ENCODE measurements at regions not wholly inside any gene's neighbourhood (a gene's known extent, or its start where the extent isn't known, plus 50 kb on each side); places are given as distances from the start of the nearest gene placed in this dataset.

GRCh38 chr18:52237551-52237950 lies 102.4 kb upstream of the DCC start:
- ChIA-PET CTCF (ENCODE audit: unreplicated experiment) (no interaction called here), POLR2A (interaction anchor here (0.6 kb wide), 1 partner anchor 143 kb away, joined by 3 read pairs; no protein-coding TSS in a partner anchor)
- H3K27ac ChIP-seq (ENCODE audit: low read depth, low read length, poor library complexity, severe bottlenecking), result no peak overlapping the region
- H3K4me3 ChIP-seq (ENCODE audit: low read depth, low read length, poor library complexity, severe bottlenecking), result no peak overlapping the region
- no peaks in the 10 kb centered on the region for H3K9me2 ChIP-seq (ENCODE audit: insufficient read depth, low read length)
- DNase-seq (ENCODE audit: low spot score), result no peak
- TF ChIP-seq CTCF (conservative IDR thresholded peaks at IDR 0.05; ENCODE audit: low read length) (no peak), EZH2phosphoT487 (IDR thresholded peaks at IDR 0.05; ENCODE audit: borderline replicate concordance, low read depth, low read length) (no peak)
- H3K79me2 ChIP-seq (ENCODE audit: insufficient read depth, low read depth, low read length), result no peaks in the 10 kb centered on the region
- H3K4me2 ChIP-seq (ENCODE audit: low read length), result no peak overlapping the region
- no peaks in the 10 kb centered on the region for H3K9me3 ChIP-seq (ENCODE audit: low read length)
- H4K20me1 ChIP-seq (ENCODE audit: insufficient read depth, low read length), result no peaks in the 10 kb centered on the region
- no peaks in the 10 kb centered on the region for H3K4me1 ChIP-seq (ENCODE audit: insufficient read depth, low read length, poor library complexity, severe bottlenecking)
- H2AFZ ChIP-seq (ENCODE audit: low read length), result no peak overlapping the region
- intact Hi-C loops (cut with micrococcal nuclease; ENCODE audit: unreplicated experiment), result no loop called here
- H3K36me3 ChIP-seq (ENCODE audit: insufficient read depth, low read length), result no peaks in the 10 kb centered on the region
- no TSS peak for BruUV-seq (replicated peaks)

- Histone ChIP-seq H3K4me3 (ENCODE audit: low read depth, low read length, poor library complexity, severe bottlenecking) (no peak overlapping the region), H3K9me2 (ENCODE audit: insufficient read depth, low read length) (no peaks in the 10 kb centered on the region), H4K20me1 (ENCODE audit: insufficient read depth, low read length) (no peaks in the 10 kb centered on the region), H3K79me2 (ENCODE audit: insufficient read depth, low read depth, low read length) (no peaks in the 10 kb centered on the region), H3K9me3 (ENCODE audit: low read length) (no peaks in the 10 kb centered on the region), H2AFZ (ENCODE audit: low read length) (no peak overlapping the region), H3K4me2 (ENCODE audit: low read length) (no peak overlapping the region), H3K27ac (ENCODE audit: low read depth, low read length, poor library complexity, severe bottlenecking) (no peak overlapping the region), H3K4me1 (ENCODE audit: insufficient read depth, low read length, poor library complexity, severe bottlenecking) (no peaks in the 10 kb centered on the region), H3K36me3 (ENCODE audit: insufficient read depth, low read length) (no peaks in the 10 kb centered on the region)
- BruUV-seq (replicated peaks), result no TSS peak
- POLR2A ChIA-PET, result no interaction called here
- intact Hi-C loops (cut with micrococcal nuclease; ENCODE audit: unreplicated experiment), result no loop called here
- TF ChIP-seq EZH2phosphoT487 (IDR thresholded peaks at IDR 0.05; ENCODE audit: borderline replicate concordance, low read depth, low read length) (no peak), CTCF (conservative IDR thresholded peaks at IDR 0.05; ENCODE audit: low read length) (no peak)
- CTCF ChIA-PET (ENCODE audit: unreplicated experiment), result no interaction called here
- DNase-seq (ENCODE audit: low spot score), result no peak
Observed at GRCh38 chr18:52242711-52243110, 97.3 kb upstream of the DCC start.

- H3K4me3 ChIP-seq (ENCODE audit: low read depth, low read length, poor library complexity, severe bottlenecking), result no peak overlapping the region
- H2AFZ ChIP-seq (ENCODE audit: low read length), result no peak overlapping the region
- H3K4me1 ChIP-seq (ENCODE audit: insufficient read depth, low read length, poor library complexity, severe bottlenecking), result no peaks in the 10 kb centered on the region
- no peaks in the 10 kb centered on the region for H4K20me1 ChIP-seq (ENCODE audit: insufficient read depth, low read length)
- H3K36me3 ChIP-seq (ENCODE audit: insufficient read depth, low read length), result no peaks in the 10 kb centered on the region
- TF ChIP-seq EZH2phosphoT487 (IDR thresholded peaks at IDR 0.05; ENCODE audit: borderline replicate concordance, low read depth, low read length) (no peak), CTCF (conservative IDR thresholded peaks at IDR 0.05; ENCODE audit: low read length) (no peak)
- no peak overlapping the region for H3K27ac ChIP-seq (ENCODE audit: low read depth, low read length, poor library complexity, severe bottlenecking)
- H3K9me2 ChIP-seq (ENCODE audit: insufficient read depth, low read length), result no peaks in the 10 kb centered on the region
- no peak overlapping the region for H3K4me2 ChIP-seq (ENCODE audit: low read length)
- POLR2A ChIA-PET, result no interaction called here
- CTCF ChIA-PET (ENCODE audit: unreplicated experiment), result no interaction called here
- H3K79me2 ChIP-seq (ENCODE audit: insufficient read depth, low read depth, low read length), result no peaks in the 10 kb centered on the region
- H3K9me3 ChIP-seq (ENCODE audit: low read length), result no peaks in the 10 kb centered on the region
- BruUV-seq (replicated peaks), result no TSS peak
- DNase-seq (ENCODE audit: low spot score), result no peak
- intact Hi-C loops (cut with micrococcal nuclease; ENCODE audit: unreplicated experiment), result no loop called here
Observed at GRCh38 chr18:52244658-52245057, 95.3 kb upstream of the DCC start.

All from OCI-LY7 (cell line).